GM12878 (cell line): ENCODE measurements at regions not wholly inside any gene's neighbourhood (a gene's known extent, or its start where the extent isn't known, plus 50 kb on each side); places are given as distances from the start of the nearest gene placed in this dataset.

ENCODE experiments used
- BCL3 ChIP-seq: IDR thresholded peaks from 2 replicates; pipeline ENCODE4 v1.6.1; 2011; ENCODE audit warnings: borderline replicate concordance, low read depth, mild to moderate bottlenecking, moderate library complexity, low read length; ENCODE audit not compliant: insufficient read depth, poor library complexity, severe bottlenecking
- CBFB ChIP-seq: IDR thresholded peaks from 2 replicates; pipeline ENCODE4 v1.6.1; 2016; ENCODE audit warnings: antibody characterized with exemption, low read depth
- CBX3 ChIP-seq: fragments of 200-600 bp; sonication (generic); IDR thresholded peaks from 2 replicates; pipeline ENCODE4 v1.6.1; 2016; ENCODE audit warnings: low read depth, borderline replicate concordance
- CHD1 ChIP-seq: IDR thresholded peaks from 2 replicates; pipeline ENCODE4 v1.6.1; 2012; ENCODE audit warnings: low read depth, low read length, improper control_type of control experiment
- DPF2 ChIP-seq: fragments of 450-650 bp; IDR thresholded peaks from 2 replicates; pipeline ENCODE4 v1.6.1; 2017; ENCODE audit warnings: mild to moderate bottlenecking
- E2F8 ChIP-seq: fragments of 450-650 bp; IDR thresholded peaks from 2 replicates; pipeline ENCODE4 v1.6.1; 2018; ENCODE audit warnings: mild to moderate bottlenecking, low read depth, moderate library complexity; ENCODE audit not compliant: partially characterized antibody
- EGR1 ChIP-seq, 2 experiments: IDR thresholded peaks; 1 replicate in 1 of 2; 2 replicates in 1 of 2; pipeline ENCODE4 v1.6.1; 2011 to 2012; ENCODE audit warnings: low read depth in 2 of 2, low read length in 2 of 2, borderline replicate concordance in 1 of 2, mild to moderate bottlenecking in 1 of 2, moderate library complexity in 1 of 2
- ESRRA ChIP-seq: IDR thresholded peaks from 2 replicates; pipeline ENCODE4 v1.6.1; 2012; ENCODE audit warnings: mild to moderate bottlenecking, low read length, improper control_type of control experiment
- IRF5 ChIP-seq: fragments of 450-650 bp; IDR thresholded peaks from 2 replicates; pipeline ENCODE4 v1.6.1; 2017; ENCODE audit warnings: borderline replicate concordance
- JUNB ChIP-seq: IDR thresholded peaks from 2 replicates; pipeline ENCODE4 v1.6.1; 2016; ENCODE audit warnings: antibody characterized with exemption, mild to moderate bottlenecking
- KLF5 ChIP-seq: fragments of 450-650 bp; IDR thresholded peaks from 2 replicates; pipeline ENCODE4 v1.6.1; 2014; ENCODE audit warnings: mild to moderate bottlenecking; ENCODE audit not compliant: partially characterized antibody
- MTA3 ChIP-seq: IDR thresholded peaks from 2 replicates; pipeline ENCODE4 v1.6.1; 2012; ENCODE audit warnings: low read length, inconsistent platforms, borderline replicate concordance
- MYB ChIP-seq: fragments of 150-350 bp; IDR thresholded peaks from 2 replicates; pipeline ENCODE4 v1.6.1; 2014; ENCODE audit warnings: mild to moderate bottlenecking, low read depth, low read length, borderline replicate concordance
- NFYB ChIP-seq: IDR thresholded peaks from 2 replicates; pipeline ENCODE4 v1.6.1; 2011; ENCODE audit warnings: low read depth, mild to moderate bottlenecking, low read length, improper control_type of control experiment, moderate library complexity; ENCODE audit not compliant: insufficient read depth
- PKNOX1 ChIP-seq: fragments of 450-650 bp; IDR thresholded peaks from 2 replicates; pipeline ENCODE4 v1.6.1; 2016; ENCODE audit warnings: mild to moderate bottlenecking
- POLR2AphosphoS2 ChIP-seq: IDR thresholded peaks from 2 replicates; pipeline ENCODE4 v1.6.1; 2011; ENCODE audit warnings: low read depth, mild to moderate bottlenecking, low read length, improper control_type of control experiment, moderate library complexity
- RAD51 ChIP-seq: fragments of 450-650 bp; IDR thresholded peaks from 2 replicates; pipeline ENCODE4 v1.6.1; 2016; ENCODE audit warnings: moderate library complexity, mild to moderate bottlenecking, inconsistent platforms
- RCOR1 ChIP-seq: conservative IDR thresholded peaks from 2 replicates; pipeline ENCODE4 v1.6.1; 2012; ENCODE audit warnings: low read depth, low read length, improper control_type of control experiment
- YY1 ChIP-seq: IDR thresholded peaks from 2 replicates; pipeline ENCODE4 v1.6.1; 2011; ENCODE audit warnings: low read depth, mild to moderate bottlenecking, low read length
- TF ChIP-seq, protein P1 (sequence below): fragments of 450-650 bp; IDR thresholded peaks from 2 replicates; pipeline ENCODE4 v1.6.1; 2017; ENCODE audit warnings: mild to moderate bottlenecking, moderate library complexity

- no peak; the same call in 1 of the 2 replicates for TF ChIP-seq IRF5
- TF ChIP-seq BCL3 = peak; percentile 98
- 0 out of 3 replicates have a peak, but pooled peaks of 1 of the 2 experiments have one; percentile 43 for TF ChIP-seq EGR1 (IDR thresholded peaks at IDR 0.05; ENCODE audit: borderline replicate concordance in 1 of 2, low read depth in 2 of 2, low read length in 2 of 2)
- no peak for TF ChIP-seq MTA3
- TF ChIP-seq YY1 = peak; percentile 82
- peak; percentile 39 for TF ChIP-seq RAD51
- TF ChIP-seq KLF5 = peak; percentile 80
- TF ChIP-seq NFYB = 0 out of 2 replicates have a peak, but pooled peaks have one; percentile 47
- TF ChIP-seq CBX3 = no peak
- TF ChIP-seq E2F8 = no peak
- no peak for TF ChIP-seq CHD1
- no peak for TF ChIP-seq PKNOX1
- TF ChIP-seq, protein P1, sequence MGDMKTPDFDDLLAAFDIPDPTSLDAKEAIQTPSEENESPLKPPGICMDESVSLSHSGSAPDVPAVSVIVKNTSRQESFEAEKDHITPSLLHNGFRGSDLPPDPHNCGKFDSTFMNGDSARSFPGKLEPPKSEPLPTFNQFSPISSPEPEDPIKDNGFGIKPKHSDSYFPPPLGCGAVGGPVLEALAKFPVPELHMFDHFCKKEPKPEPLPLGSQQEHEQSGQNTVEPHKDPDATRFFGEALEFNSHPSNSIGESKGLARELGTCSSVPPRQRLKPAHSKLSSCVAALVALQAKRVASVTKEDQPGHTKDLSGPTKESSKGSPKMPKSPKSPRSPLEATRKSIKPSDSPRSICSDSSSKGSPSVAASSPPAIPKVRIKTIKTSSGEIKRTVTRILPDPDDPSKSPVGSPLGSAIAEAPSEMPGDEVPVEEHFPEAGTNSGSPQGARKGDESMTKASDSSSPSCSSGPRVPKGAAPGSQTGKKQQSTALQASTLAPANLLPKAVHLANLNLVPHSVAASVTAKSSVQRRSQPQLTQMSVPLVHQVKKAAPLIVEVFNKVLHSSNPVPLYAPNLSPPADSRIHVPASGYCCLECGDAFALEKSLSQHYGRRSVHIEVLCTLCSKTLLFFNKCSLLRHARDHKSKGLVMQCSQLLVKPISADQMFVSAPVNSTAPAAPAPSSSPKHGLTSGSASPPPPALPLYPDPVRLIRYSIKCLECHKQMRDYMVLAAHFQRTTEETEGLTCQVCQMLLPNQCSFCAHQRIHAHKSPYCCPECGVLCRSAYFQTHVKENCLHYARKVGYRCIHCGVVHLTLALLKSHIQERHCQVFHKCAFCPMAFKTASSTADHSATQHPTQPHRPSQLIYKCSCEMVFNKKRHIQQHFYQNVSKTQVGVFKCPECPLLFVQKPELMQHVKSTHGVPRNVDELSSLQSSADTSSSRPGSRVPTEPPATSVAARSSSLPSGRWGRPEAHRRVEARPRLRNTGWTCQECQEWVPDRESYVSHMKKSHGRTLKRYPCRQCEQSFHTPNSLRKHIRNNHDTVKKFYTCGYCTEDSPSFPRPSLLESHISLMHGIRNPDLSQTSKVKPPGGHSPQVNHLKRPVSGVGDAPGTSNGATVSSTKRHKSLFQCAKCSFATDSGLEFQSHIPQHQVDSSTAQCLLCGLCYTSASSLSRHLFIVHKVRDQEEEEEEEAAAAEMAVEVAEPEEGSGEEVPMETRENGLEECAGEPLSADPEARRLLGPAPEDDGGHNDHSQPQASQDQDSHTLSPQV = no peak
- peak; percentile 98 for TF ChIP-seq JUNB
- no peak for TF ChIP-seq POLR2AphosphoS2
- TF ChIP-seq MYB = peak; percentile 79; the same call in 1 of the 2 replicates
- TF ChIP-seq CBFB = peak; percentile 93
- TF ChIP-seq DPF2 = peak; percentile 91
- TF ChIP-seq ESRRA = no peak
- 0 out of 2 replicates have a peak, but pooled peaks have one; percentile 19 for TF ChIP-seq RCOR1
Observed at GRCh38 chr9:1875921-1876448, 139.2 kb upstream of the SMARCA2 start (continued).
